ENCODE measurements at regions not wholly inside any gene's neighbourhood (a gene's known extent, or its start where the extent isn't known, plus 50 kb on each side); places are given as distances from the start of the nearest gene placed in this dataset.
A peak's percentile ranks its signal among the peaks of the same experiment; 100 is the strongest.

- H3K4me1 Mint-ChIP-seq (ENCODE audit: insufficient read depth, unreplicated experiment): no peaks in the 10 kb centered on the region
- H3K27me3 Mint-ChIP-seq (ENCODE audit: insufficient read depth, unreplicated experiment): no peaks in the 10 kb centered on the region
- peak; percentile 30 for DNase-seq (ENCODE audit: unreplicated experiment)
- no peaks in the 10 kb centered on the region for H3K36me3 Mint-ChIP-seq (ENCODE audit: insufficient read depth, unreplicated experiment)
- TSS peak; percentile 40 for BruUV-seq (replicated peaks)
- peak overlapping the region; percentile 95 for H3K27ac Mint-ChIP-seq (ENCODE audit: low read depth, unreplicated experiment)
- ChIA-PET POLR2A (interaction anchor here (0.7 to 4.9 kb wide), 16 partner anchors 9 to 685 kb away, joined by 3 to 48 read pairs (median 8); no protein-coding TSS in a partner anchor), CTCF (interaction anchor here (0.6 to 1.6 kb wide), 6 partner anchors 8 to 681 kb away, joined by 3 to 10 read pairs (median 3); no protein-coding TSS in a partner anchor)
- no peak for TF ChIP-seq CTCF (IDR thresholded peaks at IDR 0.05; ENCODE audit: unreplicated experiment)
- intact Hi-C loops (cut with micrococcal nuclease): loop anchor here (5.0 to 10.0 kb wide), 5 partner anchors 52 to 653 kb away; no protein-coding TSS in a partner anchor
- peak overlapping the region; percentile 80 for H3K4me3 Mint-ChIP-seq (ENCODE audit: unreplicated experiment)
- H3K9me3 Mint-ChIP-seq (ENCODE audit: unreplicated experiment): no peaks in the 10 kb centered on the region
Measured at GRCh38 chr9:21558615-21559401, 76.7 kb upstream of the IFNE start.

- CTCF ChIA-PET: interaction anchor here (1.0 to 1.6 kb wide), 3 partner anchors 18 to 130 kb away, joined by 3 to 10 read pairs (median 3); no protein-coding TSS in a partner anchor
- H3K9me3 Mint-ChIP-seq (ENCODE audit: unreplicated experiment): no peaks in the 10 kb centered on the region
- POLR2A ChIA-PET: interaction anchor here (0.9 to 4.9 kb wide), 14 partner anchors 10 to 682 kb away, joined by 3 to 48 read pairs (median 8); no protein-coding TSS in a partner anchor
- H3K27me3 Mint-ChIP-seq (ENCODE audit: insufficient read depth, unreplicated experiment): no peaks in the 10 kb centered on the region
- no peaks in the 10 kb centered on the region for H3K36me3 Mint-ChIP-seq (ENCODE audit: insufficient read depth, unreplicated experiment)
- H3K27ac Mint-ChIP-seq (ENCODE audit: low read depth, unreplicated experiment): peak overlapping the region; percentile 95
- peak overlapping the region; percentile 80 for H3K4me3 Mint-ChIP-seq (ENCODE audit: unreplicated experiment)
- no TSS peak for BruUV-seq (replicated peaks)
- intact Hi-C loops (cut with micrococcal nuclease): loop anchor here (5.0 to 10.0 kb wide), 5 partner anchors 52 to 653 kb away; no protein-coding TSS in a partner anchor
- TF ChIP-seq CTCF (IDR thresholded peaks at IDR 0.05; ENCODE audit: unreplicated experiment): no peak
- H3K4me1 Mint-ChIP-seq (ENCODE audit: insufficient read depth, unreplicated experiment): no peaks in the 10 kb centered on the region
- peak; percentile 52 for DNase-seq (ENCODE audit: unreplicated experiment)
Measured at GRCh38 chr9:21559402-21560280, 77.5 kb upstream of the IFNE start.

GRCh38 chr9:21560281-21560745 is 78.2 kb upstream of the IFNE start:
- Mint-ChIP-seq H3K36me3 (ENCODE audit: insufficient read depth, unreplicated experiment) (no peaks in the 10 kb centered on the region), H3K4me1 (ENCODE audit: insufficient read depth, unreplicated experiment) (no peaks in the 10 kb centered on the region), H3K4me3 (ENCODE audit: unreplicated experiment) (peak overlapping the region; percentile 80), H3K27ac (ENCODE audit: low read depth, unreplicated experiment) (no peak overlapping the region), H3K27me3 (ENCODE audit: insufficient read depth, unreplicated experiment) (no peaks in the 10 kb centered on the region), H3K9me3 (ENCODE audit: unreplicated experiment) (no peaks in the 10 kb centered on the region)
- TF ChIP-seq CTCF (IDR thresholded peaks at IDR 0.05; ENCODE audit: unreplicated experiment): no peak
- no TSS peak for BruUV-seq (replicated peaks)
- no peak for DNase-seq (ENCODE audit: unreplicated experiment)
- CTCF ChIA-PET: no interaction called here
- POLR2A ChIA-PET: interaction anchor here (1.1 to 4.9 kb wide), 7 partner anchors 10 to 166 kb away, joined by 7 to 48 read pairs (median 9); no protein-coding TSS in a partner anchor
- intact Hi-C loops (cut with micrococcal nuclease): no loop called here
